Activated CD4-positive, alpha-beta T cell treated with anti-CD3 and anti-CD28 coated beads, Interleukin-2, Interleukin-6, amounts not matched to agents 100 ng/mL and 50 ng/mL, durations not matched to agents 16 hours and 8 hours (primary cell): ENCODE measurements at regions not wholly inside any gene's neighbourhood (a gene's known extent, or its start where the extent isn't known, plus 50 kb on each side); places are given as distances from the start of the nearest gene placed in this dataset.

Experiments
- DNase-seq: peaks from one replicate; pipeline ENCODE4 v3.0.0-alpha.2; 2020

DNA sequence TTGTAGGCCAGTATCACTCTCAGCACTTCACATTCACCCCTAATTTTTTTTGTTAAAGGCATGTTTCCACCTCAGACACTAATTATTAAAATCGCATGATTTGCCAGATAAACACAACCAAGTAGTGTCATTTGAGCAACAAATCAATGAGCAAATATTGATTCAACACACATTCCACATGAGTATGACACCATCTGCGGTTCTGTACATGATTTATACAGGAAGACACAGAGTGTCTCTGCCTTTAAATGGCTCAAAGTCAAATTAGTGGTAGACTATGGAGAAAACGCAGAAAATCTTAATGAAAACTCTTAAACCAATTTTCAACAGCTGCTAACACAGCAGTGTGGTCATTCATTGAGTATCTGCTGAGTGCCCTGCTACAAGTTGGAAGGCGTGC, 300.2 kb downstream of the SOX4 start:
- no peak for DNase-seq

DNA sequence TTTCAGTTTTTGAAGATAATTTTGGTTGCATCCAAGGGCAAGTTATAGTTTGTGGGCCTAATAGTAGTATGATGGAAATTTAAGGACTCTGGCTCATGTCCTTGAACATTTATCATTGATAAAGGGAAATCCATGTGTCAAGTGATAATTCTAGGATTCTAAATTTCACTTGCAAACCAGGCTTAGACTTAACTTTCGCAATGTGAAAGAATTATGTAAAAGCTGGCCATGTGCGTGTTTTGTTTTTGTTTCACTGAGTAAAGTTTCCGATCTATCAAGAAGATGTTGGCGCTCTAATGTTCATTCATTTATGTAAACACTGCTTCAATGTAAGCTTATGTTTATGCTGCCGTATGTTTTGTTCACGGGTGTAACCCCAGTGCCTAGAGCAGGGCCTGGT, 302.0 kb downstream of the SOX4 start:
- DNase-seq = no peak

DNA sequence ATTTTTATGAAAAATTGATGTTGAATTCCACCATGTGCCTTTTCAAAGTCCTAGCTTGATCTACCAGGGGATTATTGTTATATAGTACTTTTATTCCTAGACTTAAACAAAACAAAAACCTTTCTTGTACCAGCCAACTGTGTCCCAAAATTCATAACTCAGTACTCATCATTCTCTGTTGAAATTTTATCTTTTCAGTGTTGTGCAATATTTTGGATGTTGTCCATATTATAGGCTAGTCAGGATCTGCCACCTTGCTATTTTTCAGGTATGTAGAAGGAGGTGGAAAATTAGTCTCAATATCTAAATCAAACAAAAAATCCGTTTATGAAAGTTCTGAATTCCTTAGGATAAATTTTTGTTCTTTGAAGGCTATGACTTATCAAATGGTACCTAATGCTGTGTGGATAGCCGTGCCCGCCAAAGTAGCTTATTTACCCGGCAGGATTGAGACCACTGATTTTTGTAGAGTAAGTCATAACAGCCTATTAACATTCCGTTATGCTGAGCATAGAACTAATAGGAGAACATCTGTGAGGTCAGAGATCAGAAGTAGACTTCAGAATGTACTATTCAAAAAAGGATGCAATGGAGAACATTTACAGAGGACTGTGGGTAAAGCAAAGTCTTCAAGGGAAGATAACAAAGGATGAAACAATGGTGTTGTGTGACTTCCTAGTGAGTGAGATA, 304.7 kb downstream of the SOX4 start:
- no peak for DNase-seq

GRCh38 chr6:21899708-21900107, 306.2 kb downstream of the SOX4 start:
- DNase-seq = no peak

GRCh38 chr6:21900730-21901129, 307.2 kb downstream of the SOX4 start:
- DNase-seq = no peak

GRCh38 chr6:21902628-21903169, 309.1 kb downstream of the SOX4 start:
- no peak for DNase-seq

- DNase-seq = no peak
Measured at GRCh38 chr6:21905531-21905930, 312.0 kb downstream of the SOX4 start.

- DNase-seq = no peak
Measured at GRCh38 chr6:21906826-21907225, 313.3 kb downstream of the SOX4 start.

DNA sequence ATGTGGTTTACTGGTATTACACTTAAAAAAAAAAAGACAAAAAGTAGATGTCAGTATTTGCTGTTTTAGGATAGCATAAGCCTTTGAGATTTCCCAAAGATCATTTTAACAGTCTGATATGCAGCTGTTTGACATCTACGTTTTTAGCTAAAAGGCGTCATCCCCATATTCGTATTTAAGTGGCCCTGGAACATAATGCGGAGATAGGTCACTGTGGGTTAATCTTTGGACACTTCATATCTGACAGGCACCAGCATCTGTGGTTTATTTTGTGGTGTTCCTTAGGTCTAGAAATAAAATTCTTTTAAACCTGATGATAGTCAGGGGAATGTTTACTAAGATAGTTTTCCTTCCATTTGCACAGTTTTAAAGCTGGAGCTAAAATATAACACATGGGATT, 313.7 kb downstream of the SOX4 start:
- DNase-seq = no peak

DNA sequence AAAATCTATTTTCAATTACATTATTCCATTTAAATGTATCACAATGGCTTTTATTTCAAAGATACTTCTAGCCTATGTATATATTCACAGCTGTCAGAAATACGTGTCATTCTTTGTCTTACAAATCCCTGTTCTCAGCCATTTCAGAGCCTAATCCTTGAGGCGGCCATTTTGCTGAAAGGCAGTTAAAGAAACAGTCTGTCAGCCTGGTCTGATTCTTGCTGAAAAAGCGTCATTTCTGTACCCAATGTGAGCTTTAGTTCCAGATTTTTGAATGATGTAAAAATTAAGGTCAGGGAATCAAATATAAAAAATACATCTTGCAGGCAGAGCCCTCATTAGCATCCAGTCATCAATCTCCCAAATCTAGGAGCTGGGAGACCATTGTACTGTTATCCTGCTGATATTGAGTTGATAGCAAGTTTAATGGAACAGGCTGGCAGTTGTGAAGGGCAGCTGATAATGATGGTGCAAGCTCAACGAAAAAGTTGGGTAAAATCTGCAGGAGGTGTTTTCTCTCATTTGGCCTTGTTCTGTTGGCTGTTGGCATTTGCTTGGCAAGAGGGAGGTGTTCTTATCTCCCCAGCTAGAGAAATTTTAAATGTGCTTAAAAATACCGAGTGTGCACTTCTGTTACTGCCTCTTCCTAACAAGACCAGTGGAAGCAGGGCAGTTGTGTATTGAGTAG, 314.8 kb downstream of the SOX4 start:
- DNase-seq = no peak

GRCh38 chr6:21909321-21909720, 315.8 kb downstream of the SOX4 start:
- no peak for DNase-seq

DNA sequence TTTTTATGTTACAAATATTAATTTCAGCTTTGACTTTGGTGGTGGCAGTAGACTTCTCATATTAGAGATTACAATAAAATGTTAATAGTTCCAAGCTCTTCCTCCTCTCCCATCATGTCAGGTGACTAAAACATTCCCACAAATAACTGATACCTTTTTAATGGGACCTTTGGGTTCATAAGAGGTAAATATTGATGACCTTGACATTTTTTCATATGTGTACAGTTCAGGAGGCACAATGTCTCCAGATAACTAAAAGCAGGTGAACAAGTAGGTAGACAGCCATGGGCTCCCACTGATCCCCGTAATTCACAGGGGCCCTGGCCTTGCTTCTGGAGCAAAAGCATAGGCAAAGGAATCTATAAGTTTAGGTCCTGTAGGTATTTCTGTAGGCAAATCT, 317.7 kb downstream of the SOX4 start:
- no peak for DNase-seq

DNA sequence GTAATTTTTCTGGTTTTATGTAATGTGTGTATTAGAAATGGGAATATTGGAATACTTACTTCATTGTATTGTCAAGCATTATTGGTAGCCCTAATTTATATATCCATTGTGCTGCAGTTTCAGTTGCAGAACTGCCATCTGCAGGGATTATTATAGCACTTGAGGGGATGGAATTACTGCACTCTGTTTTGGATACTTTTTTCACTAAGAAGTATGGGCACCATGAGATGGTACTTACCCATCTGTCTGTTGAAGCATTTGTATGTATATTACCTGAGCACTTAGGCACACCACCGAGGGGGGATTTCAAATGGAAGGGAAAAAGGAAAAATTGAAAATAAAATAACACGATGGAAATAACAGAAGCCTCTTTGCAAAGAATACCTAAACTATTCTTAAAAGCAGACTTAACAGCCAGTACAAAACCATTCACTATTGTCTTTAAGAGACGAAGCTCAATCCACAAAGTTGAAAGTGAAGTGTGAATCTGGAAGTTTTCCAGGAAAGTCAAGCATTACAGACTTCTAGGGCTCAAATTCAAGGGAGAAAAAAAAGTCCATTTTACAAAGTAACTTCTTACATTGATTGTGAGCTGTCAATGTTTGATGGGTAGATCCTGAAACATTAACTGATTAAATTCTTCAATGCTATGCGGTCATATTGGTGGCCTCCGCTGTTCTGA, 318.7 kb downstream of the SOX4 start:
- DNase-seq = no peak

- no peak for DNase-seq
Measured at GRCh38 chr6:21914121-21914973, 320.8 kb downstream of the SOX4 start.

DNA sequence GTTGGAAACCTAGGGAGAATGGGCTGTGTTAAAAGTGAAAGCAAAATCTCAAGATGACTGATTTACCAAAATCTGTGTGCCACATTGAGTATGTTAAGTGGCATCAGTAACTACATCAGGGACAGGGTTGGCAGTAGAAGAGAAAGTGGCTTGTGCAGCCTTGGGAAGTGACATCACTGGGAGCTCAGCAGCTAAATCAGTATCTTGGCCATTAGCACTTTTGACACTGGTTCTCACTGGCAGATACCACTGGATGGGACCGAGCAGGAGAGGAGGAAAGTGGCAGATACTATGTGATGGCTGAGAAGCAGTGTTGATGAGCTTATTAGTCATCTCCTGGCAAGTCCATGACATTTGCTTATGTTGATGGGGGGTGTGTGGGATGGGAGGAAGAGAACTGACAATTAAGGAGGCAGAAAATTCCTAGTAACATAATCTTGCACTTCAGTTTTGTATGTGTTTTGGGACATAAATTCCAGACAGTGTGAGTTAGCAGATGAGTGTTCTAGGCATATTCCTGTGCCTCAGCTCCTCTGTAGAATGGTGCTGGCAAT, 322.2 kb downstream of the SOX4 start:
- peak; percentile 3 for DNase-seq

DNA sequence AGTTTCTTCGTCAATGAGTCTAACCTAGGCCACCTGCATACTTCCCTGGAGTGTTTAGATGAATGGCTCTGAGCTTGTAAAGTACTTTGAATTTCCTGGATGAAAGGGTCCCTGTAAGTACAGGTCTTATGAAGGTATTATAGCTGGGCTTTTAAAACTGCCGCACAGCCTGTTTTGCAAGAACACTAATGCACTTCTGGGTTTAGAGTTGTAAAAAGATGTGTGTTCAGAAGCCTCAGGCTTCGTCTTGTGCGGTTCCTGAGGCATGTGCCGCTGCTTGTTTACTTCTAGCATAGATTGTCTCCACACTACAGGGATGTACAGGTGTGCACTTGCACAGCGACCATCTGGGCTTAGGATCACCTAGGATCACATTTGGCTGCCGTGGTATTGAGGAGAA, 324.5 kb downstream of the SOX4 start:
- DNase-seq = no peak

GRCh38 chr6:21918666-21919065, 325.1 kb downstream of the SOX4 start:
- no peak for DNase-seq

DNA sequence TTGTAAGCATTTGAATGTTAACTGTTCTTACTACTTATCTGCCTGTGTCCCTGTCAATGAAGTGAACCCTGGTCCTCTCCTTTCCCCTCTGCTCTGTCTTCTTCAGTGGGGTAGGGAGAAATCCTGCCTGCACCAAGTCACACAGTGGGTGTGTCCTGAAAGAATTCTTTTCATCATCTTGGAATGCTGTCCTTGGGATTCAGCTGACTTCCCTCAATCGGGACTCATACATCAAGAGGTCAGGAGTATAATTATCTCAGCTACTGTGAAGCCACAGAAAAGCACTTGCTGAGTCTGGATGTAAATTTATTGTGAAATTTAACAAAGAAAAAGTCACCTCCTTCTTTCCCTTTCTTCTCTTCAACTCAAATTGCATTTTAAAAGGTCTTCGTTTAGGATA, 328.5 kb downstream of the SOX4 start:
- no peak for DNase-seq

- no peak for DNase-seq
Measured at GRCh38 chr6:21924002-21924401, 330.5 kb downstream of the SOX4 start.

DNA sequence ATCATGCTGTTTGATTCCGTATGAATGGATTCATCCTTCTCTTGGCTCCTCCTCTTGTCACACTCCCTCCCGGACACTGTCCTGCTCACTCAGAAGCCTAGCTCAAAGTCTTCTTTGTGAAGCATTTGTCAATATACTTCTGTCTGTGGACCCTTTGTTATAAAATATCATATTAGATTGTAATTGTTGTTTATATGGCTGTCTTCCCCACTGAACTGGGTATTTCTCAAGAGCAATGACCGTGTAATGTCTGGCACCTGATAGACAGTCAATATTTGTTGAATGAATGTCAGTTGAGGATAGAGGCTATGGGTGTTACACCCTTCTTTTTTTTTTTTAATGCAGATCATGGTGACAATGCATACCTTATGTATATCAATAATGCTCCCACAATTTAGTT, 335.3 kb downstream of the SOX4 start:
- no peak for DNase-seq

GRCh38 chr6:21931641-21932335, 338.2 kb downstream of the SOX4 start:
- no peak for DNase-seq

DNA sequence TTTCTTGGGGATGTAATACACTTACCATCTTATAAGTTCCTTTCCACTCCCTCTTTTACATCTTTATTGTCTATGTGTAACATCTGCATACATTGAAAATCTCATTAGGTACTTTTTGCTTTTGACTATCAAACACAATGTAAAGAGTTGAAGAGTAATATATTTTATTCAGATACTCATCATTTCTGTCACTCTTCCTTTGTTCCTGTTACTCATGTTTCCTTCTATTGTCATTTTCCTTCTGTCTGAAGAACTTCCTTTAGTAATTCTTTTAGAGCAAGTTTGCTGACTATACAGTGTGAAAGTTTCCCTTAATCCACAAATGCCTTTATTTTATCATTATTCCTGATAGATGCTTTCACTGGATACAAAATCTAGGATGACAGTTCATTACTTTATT, 339.8 kb downstream of the SOX4 start:
- no peak for DNase-seq
